ENCODE measurements at regions not wholly inside any gene's neighbourhood (a gene's known extent, or its start where the extent isn't known, plus 50 kb on each side); places are given as distances from the start of the nearest gene placed in this dataset.

- no peak overlapping the region for H3K27ac Mint-ChIP-seq
- H3K4me1 Mint-ChIP-seq (ENCODE audit: low read depth): peaks cover 6% of the 10 kb centered on the region
- H3K9me3 Mint-ChIP-seq: no peaks in the 10 kb centered on the region
- no peaks in the 10 kb centered on the region for H3K36me3 Mint-ChIP-seq
- ChIA-PET POLR2A (no interaction called here), CTCF (interaction anchor here (0.6 to 0.7 kb wide), 3 partner anchors 155 to 940 kb away, joined by 3 to 5 read pairs (median 3); no protein-coding TSS in a partner anchor)
- intact Hi-C loops (cut with micrococcal nuclease): loop anchor here (2.0 to 10.0 kb wide), 3 partner anchors 297 to 1515 kb away; partner anchors contain the start of gene NR4A2
- peaks cover 16% of the 10 kb centered on the region for H3K27me3 Mint-ChIP-seq
- DNase-seq: no peak
- H3K4me3 Mint-ChIP-seq: no peak overlapping the region
Measured at GRCh38 chr2:156891609-156892008, 365.9 kb upstream of the GALNT5 start.

GRCh38 chr2:156892467-156893281 is 364.8 kb upstream of the GALNT5 start:
- H3K4me1 Mint-ChIP-seq (ENCODE audit: low read depth): peaks cover 6% of the 10 kb centered on the region
- POLR2A ChIA-PET: no interaction called here
- intact Hi-C loops (cut with micrococcal nuclease): loop anchor here (2.0 to 10.0 kb wide), 3 partner anchors 298 to 1516 kb away; partner anchors contain the start of gene NR4A2
- H3K4me3 Mint-ChIP-seq: no peak overlapping the region
- H3K27ac Mint-ChIP-seq: no peak overlapping the region
- peaks cover 16% of the 10 kb centered on the region for H3K27me3 Mint-ChIP-seq
- no peaks in the 10 kb centered on the region for H3K36me3 Mint-ChIP-seq
- H3K9me3 Mint-ChIP-seq: no peaks in the 10 kb centered on the region
- CTCF ChIA-PET: no interaction called here
- no peak for DNase-seq

- ChIA-PET POLR2A (no interaction called here), CTCF (interaction anchor here (0.7 kb wide), 1 partner anchor 307 kb away, joined by 3 read pairs; no protein-coding TSS in a partner anchor)
- Mint-ChIP-seq H3K4me1 (ENCODE audit: low read depth) (peaks cover 6% of the 10 kb centered on the region), H3K4me3 (no peak overlapping the region), H3K27me3 (peaks cover 16% of the 10 kb centered on the region), H3K9me3 (no peaks in the 10 kb centered on the region), H3K27ac (no peak overlapping the region), H3K36me3 (no peaks in the 10 kb centered on the region)
- intact Hi-C loops (cut with micrococcal nuclease): loop anchor here (10.0 kb wide), 1 partner anchor 301 kb away; no protein-coding TSS in a partner anchor
- DNase-seq: no peak
Measured at GRCh38 chr2:156896294-156896693, 361.2 kb upstream of the GALNT5 start.

- peaks cover 14% of the 10 kb centered on the region for H3K27me3 Mint-ChIP-seq
- no peaks in the 10 kb centered on the region for H3K9me3 Mint-ChIP-seq
- intact Hi-C loops (cut with micrococcal nuclease): loop anchor here (10.0 kb wide), 1 partner anchor 303 kb away; no protein-coding TSS in a partner anchor
- no peaks in the 10 kb centered on the region for H3K36me3 Mint-ChIP-seq
- H3K4me1 Mint-ChIP-seq (ENCODE audit: low read depth): peaks cover 6% of the 10 kb centered on the region
- ChIA-PET CTCF (no interaction called here), POLR2A (no interaction called here)
- H3K4me3 Mint-ChIP-seq: no peak overlapping the region
- DNase-seq: no peak
- no peak overlapping the region for H3K27ac Mint-ChIP-seq
Measured at GRCh38 chr2:156897548-156897947, 360.0 kb upstream of the GALNT5 start.

- Mint-ChIP-seq H3K9me3 (no peaks in the 10 kb centered on the region), H3K4me1 (ENCODE audit: low read depth) (peaks cover under 1% of the 10 kb centered on the region), H3K36me3 (no peaks in the 10 kb centered on the region), H3K4me3 (no peak overlapping the region), H3K27me3 (peaks cover 5% of the 10 kb centered on the region), H3K27ac (no peak overlapping the region)
- POLR2A ChIA-PET: no interaction called here
- CTCF ChIA-PET: no interaction called here
- no peak for DNase-seq
- intact Hi-C loops (cut with micrococcal nuclease): loop anchor here (10.0 kb wide), 1 partner anchor 293 kb away; no protein-coding TSS in a partner anchor
Measured at GRCh38 chr2:156901373-156902031, 356.0 kb upstream of the GALNT5 start.

- ChIA-PET CTCF (no interaction called here), POLR2A (no interaction called here)
- no peak overlapping the region for H3K4me3 Mint-ChIP-seq
- no peak overlapping the region for H3K27ac Mint-ChIP-seq
- H3K36me3 Mint-ChIP-seq: no peaks in the 10 kb centered on the region
- no peaks in the 10 kb centered on the region for H3K4me1 Mint-ChIP-seq (ENCODE audit: low read depth)
- no peak for DNase-seq
- H3K27me3 Mint-ChIP-seq: peaks cover 2% of the 10 kb centered on the region
- intact Hi-C loops (cut with micrococcal nuclease): loop anchor here (10.0 kb wide), 1 partner anchor 291 kb away; no protein-coding TSS in a partner anchor
- H3K9me3 Mint-ChIP-seq: no peaks in the 10 kb centered on the region
Measured at GRCh38 chr2:156903335-156903734, 354.2 kb upstream of the GALNT5 start.

GRCh38 chr2:156907806-156908205 is 349.7 kb upstream of the GALNT5 start:
- POLR2A ChIA-PET: no interaction called here
- CTCF ChIA-PET: no interaction called here
- Mint-ChIP-seq H3K27ac (no peak overlapping the region), H3K36me3 (no peaks in the 10 kb centered on the region), H3K4me3 (no peak overlapping the region), H3K4me1 (ENCODE audit: low read depth) (no peaks in the 10 kb centered on the region), H3K27me3 (no peaks in the 10 kb centered on the region), H3K9me3 (no peaks in the 10 kb centered on the region)
- no peak for DNase-seq
- intact Hi-C loops (cut with micrococcal nuclease): loop anchor here (10.0 kb wide), 1 partner anchor 287 kb away; no protein-coding TSS in a partner anchor

- ChIA-PET CTCF (no interaction called here), POLR2A (no interaction called here)
- no peaks in the 10 kb centered on the region for H3K27me3 Mint-ChIP-seq
- no peak overlapping the region for H3K4me3 Mint-ChIP-seq
- DNase-seq: no peak
- intact Hi-C loops (cut with micrococcal nuclease): loop anchor here (10.0 kb wide), 1 partner anchor 286 kb away; no protein-coding TSS in a partner anchor
- H3K27ac Mint-ChIP-seq: no peak overlapping the region
- no peaks in the 10 kb centered on the region for H3K9me3 Mint-ChIP-seq
- no peaks in the 10 kb centered on the region for H3K36me3 Mint-ChIP-seq
- no peaks in the 10 kb centered on the region for H3K4me1 Mint-ChIP-seq (ENCODE audit: low read depth)
Measured at GRCh38 chr2:156908825-156909224, 348.7 kb upstream of the GALNT5 start.

GRCh38 chr2:156909983-156910382 is 347.5 kb upstream of the GALNT5 start:
- Mint-ChIP-seq H3K27me3 (no peaks in the 10 kb centered on the region), H3K4me1 (ENCODE audit: low read depth) (no peaks in the 10 kb centered on the region), H3K27ac (no peak overlapping the region), H3K9me3 (no peaks in the 10 kb centered on the region), H3K4me3 (no peak overlapping the region), H3K36me3 (no peaks in the 10 kb centered on the region)
- intact Hi-C loops (cut with micrococcal nuclease): loop anchor here (10.0 kb wide), 1 partner anchor 285 kb away; no protein-coding TSS in a partner anchor
- CTCF ChIA-PET: no interaction called here
- no peak for DNase-seq
- POLR2A ChIA-PET: no interaction called here

GRCh38 chr2:156915332-156915731 is 342.2 kb upstream of the GALNT5 start:
- DNase-seq: no peak
- Mint-ChIP-seq H3K4me3 (no peak overlapping the region), H3K27ac (no peak overlapping the region), H3K27me3 (peaks cover 3% of the 10 kb centered on the region), H3K9me3 (peaks cover 6% of the 10 kb centered on the region), H3K4me1 (ENCODE audit: low read depth) (no peaks in the 10 kb centered on the region), H3K36me3 (no peaks in the 10 kb centered on the region)
- ChIA-PET CTCF (no interaction called here), POLR2A (no interaction called here)
- intact Hi-C loops (cut with micrococcal nuclease): no loop called here

- DNase-seq: no peak
- POLR2A ChIA-PET: no interaction called here
- CTCF ChIA-PET: no interaction called here
- H3K27ac Mint-ChIP-seq: no peak overlapping the region
- no peaks in the 10 kb centered on the region for H3K4me1 Mint-ChIP-seq (ENCODE audit: low read depth)
- no peaks in the 10 kb centered on the region for H3K36me3 Mint-ChIP-seq
- H3K27me3 Mint-ChIP-seq: peaks cover 3% of the 10 kb centered on the region
- H3K4me3 Mint-ChIP-seq: no peak overlapping the region
- peaks cover 8% of the 10 kb centered on the region for H3K9me3 Mint-ChIP-seq
- intact Hi-C loops (cut with micrococcal nuclease): no loop called here
Measured at GRCh38 chr2:156918410-156918809, 339.1 kb upstream of the GALNT5 start.

- H3K9me3 Mint-ChIP-seq: no peaks in the 10 kb centered on the region
- intact Hi-C loops (cut with micrococcal nuclease): no loop called here
- H3K4me3 Mint-ChIP-seq: no peak overlapping the region
- DNase-seq: no peak
- POLR2A ChIA-PET: no interaction called here
- CTCF ChIA-PET: no interaction called here
- H3K4me1 Mint-ChIP-seq (ENCODE audit: low read depth): no peaks in the 10 kb centered on the region
- H3K27ac Mint-ChIP-seq: no peak overlapping the region
- H3K27me3 Mint-ChIP-seq: no peaks in the 10 kb centered on the region
- H3K36me3 Mint-ChIP-seq: no peaks in the 10 kb centered on the region
Measured at GRCh38 chr2:156930423-156930822, 327.1 kb upstream of the GALNT5 start.

All from activated CD4-positive, alpha-beta memory T cell treated with anti-CD3 and anti-CD28 coated beads for 36 hours (primary cell).